DMS153 treated with DMSO at 0.1 percent for 48 hours (cell line): ENCODE measurements at regions not wholly inside any gene's neighbourhood (a gene's known extent, or its start where the extent isn't known, plus 50 kb on each side); places are given as distances from the start of the nearest gene placed in this dataset.
"Not testable (repeated sequence)": the region's sequence is repeated elsewhere in the genome, so short reads cannot be mapped to it uniquely, and the experiment has no call there.

Experiments
- DNase-seq: peaks from one replicate; lab custom pipeline; 2025; ENCODE audit not compliant: unreplicated experiment; lab: John Stamatoyannopoulos, UW

DNA sequence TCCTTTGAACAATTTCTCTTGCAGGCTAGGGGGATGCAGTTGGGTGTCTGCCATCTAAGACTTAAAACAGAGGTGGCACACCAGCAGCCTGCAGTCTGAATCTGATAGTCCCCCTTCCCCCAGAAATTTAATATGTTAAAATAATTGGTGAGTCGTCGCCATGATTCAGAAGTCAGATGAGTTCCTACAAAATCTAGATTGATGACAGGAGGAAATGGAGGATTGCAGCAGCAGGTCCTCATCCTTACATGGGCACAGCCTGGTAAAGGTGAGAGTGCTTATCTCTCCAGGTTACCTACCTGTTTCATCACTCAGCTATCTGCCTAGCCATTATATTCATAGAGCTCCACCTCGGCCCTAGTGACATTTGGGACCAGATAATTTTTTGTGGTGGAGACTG lies 112.3 kb downstream of the PCSK1 start:
- no peak for DNase-seq

DNA sequence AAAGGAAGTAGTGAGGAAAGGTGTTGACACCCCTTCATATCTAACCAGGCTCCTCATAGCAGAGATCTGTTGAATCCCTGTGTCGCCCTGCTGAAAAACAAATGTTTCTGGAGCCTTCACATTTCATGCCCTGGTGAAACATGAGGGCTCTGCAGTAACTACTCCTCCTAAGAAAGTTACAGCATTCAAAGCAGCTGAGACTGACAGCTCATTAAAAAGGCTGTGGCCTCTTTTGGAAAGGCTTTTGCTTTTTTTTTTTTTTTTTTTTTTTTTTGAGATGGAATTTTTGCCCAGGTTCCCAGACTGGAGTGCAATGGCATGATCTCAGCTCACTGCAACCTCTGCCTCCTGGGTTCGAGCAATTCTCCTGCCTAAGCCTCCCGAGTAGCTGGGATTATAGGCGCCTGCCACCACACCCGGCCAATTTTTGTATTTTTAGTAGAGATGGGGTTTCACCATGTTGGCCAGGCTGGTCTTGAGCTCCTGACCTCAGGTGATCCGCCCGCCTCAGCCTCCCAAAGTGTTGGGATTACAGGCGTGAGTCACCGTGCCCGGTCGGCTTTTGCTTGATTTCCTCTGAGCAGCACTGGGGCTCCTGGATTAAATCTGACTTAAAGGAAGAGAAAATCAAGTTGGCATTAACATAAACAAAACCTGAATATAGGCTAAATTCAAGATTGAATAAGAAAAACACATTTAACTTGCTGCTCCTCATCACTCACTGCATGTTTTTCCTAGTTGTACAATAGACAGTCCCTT lies 112.9 kb downstream of the PCSK1 start:
- DNase-seq = not testable (repeated sequence)

DNA sequence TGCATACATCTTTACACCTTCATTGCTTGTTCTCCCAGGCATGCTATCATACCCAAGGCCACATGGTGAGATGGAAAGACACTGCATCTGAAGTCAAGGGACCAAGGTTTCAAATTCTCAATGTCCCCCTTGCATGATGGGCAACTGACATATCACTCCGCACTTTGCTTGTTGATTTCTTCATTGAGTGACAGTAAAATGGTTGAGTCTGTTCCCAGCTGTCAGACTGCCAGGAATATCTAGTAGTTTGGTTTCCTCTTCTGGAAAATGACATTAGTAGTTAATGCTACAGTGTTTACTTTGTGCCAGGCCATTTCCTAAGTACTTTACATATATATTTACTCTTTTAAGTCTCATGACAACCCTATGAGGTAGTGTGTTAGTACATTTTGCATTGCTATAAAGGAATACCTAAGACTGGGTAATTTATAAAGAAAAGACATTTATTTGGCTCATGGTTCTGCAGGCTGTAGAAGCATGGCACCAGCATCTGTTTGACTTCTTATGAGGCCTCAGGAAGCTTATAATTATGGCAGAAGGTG lies 114.4 kb downstream of the PCSK1 start:
- no peak for DNase-seq

DNA sequence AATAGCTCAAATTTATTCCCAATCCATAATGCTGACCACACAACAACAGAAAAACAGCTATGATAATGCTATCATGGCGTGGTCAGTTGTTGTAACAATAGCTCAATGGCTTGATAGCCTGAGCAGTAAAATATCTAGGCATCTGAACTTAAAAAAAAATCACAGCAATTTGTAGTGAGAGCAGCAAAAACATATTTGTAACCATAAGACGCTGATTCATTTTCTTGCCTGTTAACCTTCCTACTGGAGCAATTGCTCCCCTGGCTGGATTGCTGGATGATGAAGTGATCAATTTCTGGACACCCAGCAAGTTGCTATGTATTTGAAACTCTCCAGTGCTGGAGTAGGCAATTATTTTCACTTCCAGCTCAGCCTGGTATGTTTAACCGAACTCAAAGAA lies 115.1 kb downstream of the PCSK1 start:
- no peak for DNase-seq

DNA sequence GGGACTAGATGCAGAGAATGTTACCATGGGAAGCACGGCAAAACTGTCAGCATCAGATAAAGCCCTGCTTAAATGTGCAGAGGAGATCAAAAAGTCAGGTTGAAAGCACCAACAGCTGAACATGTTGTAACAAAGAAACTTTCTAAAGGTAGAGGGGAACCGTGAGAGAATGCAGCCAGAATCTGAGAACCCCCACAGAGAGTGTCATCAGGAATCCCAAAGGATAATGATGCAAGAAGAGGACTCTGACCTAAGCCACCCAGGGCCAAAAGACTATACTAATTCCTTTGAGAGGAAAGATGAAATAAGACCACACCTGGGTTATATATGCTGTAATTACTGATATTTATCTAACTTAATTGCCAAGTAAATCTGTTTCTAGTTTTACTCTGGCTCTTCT lies 116.6 kb downstream of the PCSK1 start:
- no peak for DNase-seq

DNA sequence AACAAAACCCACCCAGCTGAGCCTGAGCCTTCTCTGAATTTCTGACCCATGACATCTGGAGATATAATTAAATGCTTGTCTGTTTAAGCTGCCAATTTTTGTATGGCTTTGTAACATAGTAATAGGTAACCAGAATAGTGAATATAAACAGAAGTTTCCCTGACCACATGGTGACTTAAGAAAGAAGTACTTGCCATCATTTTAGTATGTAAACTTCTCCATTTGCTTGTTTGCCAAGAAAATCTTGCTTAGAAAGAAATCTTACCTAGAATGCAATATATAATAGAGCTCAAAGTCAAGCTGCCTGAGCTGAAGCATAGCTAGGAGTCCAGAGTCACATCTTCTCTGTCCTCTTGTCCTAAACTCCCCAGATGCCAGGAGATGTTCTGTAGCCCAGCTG lies 117.0 kb downstream of the PCSK1 start:
- DNase-seq = no peak

DNA sequence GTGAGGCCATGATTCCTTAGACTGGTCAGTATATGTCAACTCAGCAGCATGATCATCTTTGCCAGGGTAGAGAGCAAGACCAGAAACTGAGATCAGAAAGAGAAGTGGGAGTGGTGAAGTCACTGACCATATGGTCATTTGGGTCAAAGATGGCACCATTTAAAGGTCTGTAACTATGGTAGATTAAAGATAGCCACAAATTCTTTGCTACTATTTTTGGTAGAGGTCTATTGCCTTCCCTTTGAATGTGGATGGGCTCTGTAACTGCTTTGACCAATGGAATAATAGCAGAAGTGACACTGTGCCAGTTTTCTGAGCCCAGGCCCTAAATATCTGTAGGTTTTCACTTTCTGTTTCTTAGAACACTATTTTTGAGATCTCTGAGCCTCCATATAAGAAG lies 117.6 kb downstream of the PCSK1 start:
- DNase-seq = no peak

DNA sequence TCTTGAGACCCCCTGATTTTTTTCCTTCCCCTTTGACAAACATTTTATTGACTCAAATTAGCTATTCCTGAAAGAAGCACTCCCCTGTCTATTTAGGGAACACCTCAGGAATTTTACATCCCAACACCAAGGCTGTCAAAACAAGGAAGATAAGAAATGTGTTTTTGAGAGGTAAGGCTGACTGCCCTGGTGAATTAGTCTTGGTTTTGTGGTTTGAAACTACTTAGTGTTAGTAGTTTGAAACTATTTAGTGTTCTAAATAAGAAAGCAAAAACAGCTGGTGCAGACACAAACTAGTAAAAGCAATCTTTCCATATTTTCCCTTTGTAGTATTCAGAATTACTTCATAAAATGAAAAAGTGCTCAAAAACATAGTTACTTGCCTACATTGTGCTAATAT lies 120.7 kb downstream of the PCSK1 start:
- no peak for DNase-seq

DNA sequence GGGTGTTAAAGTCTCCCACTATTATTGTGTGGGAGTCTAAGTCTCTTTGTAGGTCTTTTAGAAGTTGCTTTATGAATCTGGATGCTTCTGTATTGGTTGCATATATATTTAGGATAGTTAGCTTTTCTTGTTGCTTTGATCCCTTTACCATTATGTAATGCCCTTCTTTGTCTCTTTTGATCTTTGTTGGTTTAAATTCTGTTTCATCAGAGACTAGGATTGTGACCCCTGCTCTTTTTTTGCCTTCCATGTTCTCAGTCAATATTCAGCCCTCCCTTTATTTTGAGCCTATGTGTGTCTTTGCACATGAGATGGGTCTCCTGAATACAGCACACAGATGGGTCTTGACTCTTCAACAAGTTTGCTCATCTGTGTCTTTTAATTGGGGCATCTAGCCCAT lies 126.0 kb downstream of the PCSK1 start:
- DNase-seq = not testable (repeated sequence)

DNA sequence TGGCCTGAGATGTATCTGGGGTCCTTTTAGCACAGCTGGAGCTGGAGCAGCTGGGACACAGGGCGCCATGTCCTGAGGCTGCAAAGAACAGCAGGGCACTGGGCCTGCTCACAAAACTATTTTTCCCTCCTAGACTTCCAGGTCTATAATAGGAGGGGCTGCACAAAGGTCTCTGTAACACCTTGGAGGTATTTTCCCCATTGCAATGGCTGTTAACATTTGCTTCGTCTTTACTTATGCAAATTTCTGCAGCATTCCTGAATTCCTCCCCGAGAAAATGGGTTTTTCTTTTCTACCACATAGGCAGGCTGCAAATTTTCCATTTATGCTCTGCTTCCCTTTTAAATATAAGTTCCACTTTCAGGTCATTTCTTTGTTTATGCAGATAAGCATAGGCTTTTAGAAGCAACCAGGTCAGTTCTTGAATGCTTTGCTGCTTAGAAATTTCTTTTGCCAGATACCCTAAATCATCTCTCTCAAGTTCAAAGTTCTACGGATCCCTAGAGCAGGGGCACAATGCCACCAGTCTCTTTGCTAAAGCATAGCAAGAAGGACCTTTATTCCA lies 130.8 kb downstream of the PCSK1 start:
- DNase-seq = no peak

DNA sequence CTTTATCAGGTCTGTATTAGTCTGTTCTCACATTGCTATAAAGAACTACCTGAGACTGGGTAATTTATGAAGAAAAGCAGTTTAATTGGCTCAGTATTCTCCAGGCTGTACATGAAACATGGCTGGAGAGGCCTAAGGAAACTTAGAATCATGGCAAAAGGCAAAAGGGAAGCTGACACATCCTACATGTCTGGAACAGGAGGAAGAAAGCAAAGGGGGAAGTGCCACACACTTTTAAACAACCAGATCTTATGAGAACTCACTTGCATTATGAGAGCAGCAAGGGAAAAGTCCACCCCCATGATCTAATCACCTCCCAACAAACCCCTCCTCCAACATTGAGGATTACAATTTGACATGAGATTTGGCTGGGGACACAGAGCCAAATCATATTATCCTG lies 132.1 kb downstream of the PCSK1 start:
- no peak for DNase-seq

DNA sequence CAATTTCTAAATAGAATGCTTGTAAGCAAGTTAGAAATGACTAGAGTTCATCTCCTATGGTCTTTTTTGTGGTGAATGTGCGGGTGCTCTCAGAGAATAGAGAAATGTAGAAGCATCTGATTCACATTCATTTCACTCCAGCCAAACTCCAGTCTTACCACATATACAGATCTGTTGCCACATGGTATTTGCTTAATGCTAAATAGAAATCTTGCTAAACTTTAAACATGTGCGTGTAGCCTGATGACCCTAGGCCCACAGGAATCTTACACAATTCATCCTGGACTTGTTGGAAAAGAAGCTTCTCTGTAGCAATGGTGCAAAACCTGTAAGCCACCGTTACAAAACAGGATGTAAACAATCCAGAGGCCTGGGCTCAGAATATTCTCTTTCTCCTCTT lies 135.2 kb downstream of the PCSK1 start:
- no peak for DNase-seq

DNA sequence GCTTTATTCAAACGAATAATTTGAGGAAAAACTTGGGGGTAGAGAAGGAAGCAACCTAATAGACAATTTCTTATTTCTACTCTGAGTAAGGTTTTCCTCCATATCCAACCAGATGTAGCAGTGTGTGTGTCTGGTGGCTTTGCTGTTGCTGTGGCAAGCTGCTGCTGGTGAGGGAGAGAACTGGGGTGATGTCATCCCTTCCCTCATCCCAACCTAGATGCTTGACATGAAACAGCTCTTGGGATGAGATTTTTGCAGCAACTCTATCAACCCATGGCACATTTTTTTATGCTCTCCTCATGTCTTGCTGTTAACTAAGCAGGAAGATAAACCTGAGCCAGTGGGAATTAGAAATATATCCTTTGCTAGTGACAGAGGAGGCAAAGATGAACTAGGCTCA lies 135.8 kb downstream of the PCSK1 start:
- DNase-seq = no peak

DNA sequence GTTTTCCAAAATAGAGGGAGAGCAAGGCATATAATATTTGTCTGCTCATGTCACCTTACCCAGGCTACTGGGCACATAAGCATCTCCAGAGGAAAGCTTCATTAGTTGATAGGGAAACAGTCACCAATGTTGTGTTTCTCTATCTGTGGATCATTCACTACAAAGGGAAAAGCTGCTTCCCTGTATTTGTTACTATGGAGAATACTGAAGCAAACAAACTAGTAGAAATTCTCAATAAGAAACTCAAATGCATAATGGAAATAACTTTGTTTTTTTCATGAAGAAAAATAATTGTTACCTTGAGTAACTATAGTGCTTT lies 138.2 kb downstream of the PCSK1 start:
- DNase-seq = no peak

DNA sequence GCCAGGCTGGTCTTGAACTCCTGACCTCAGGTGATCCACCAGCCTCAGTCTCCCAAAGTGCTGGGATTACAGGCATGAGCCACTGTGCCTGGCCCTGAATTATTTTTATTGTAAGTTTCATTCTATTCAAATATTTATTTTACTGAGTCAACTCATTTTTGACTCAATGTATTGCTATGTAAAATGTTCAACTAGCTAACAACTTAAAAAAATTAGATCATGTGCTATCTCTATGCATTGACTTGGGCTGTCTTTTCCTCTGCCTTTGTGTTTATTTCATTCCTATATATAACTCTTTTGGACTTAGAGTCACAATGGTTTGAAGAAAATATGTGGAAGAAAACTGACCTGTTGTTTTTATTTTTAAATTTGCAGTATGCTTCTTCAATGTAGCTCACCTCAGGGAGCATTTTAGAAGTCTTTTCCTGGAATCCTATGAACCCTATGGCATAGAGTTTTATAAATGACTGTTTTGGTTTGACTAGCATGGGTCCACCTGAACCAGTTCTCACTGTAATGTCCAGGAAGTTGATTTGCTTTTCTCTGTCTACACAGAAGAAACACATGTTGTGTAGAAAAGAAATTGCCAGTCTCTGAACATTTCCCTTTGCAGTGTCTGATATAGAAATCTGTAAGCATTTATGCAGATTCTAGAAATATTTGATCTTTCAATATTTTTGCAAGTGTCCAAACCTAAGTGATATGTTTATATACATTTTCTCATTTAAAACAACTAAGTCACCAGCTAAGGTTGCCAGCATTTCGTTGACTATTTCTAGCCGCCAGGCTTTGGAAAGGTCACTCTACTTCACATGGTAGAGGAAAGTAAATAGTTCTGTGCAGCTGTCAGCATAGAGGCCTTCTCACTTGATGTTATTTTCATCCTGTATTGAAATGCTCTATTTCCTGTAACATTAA lies 138.8 kb downstream of the PCSK1 start:
- DNase-seq = no peak

DNA sequence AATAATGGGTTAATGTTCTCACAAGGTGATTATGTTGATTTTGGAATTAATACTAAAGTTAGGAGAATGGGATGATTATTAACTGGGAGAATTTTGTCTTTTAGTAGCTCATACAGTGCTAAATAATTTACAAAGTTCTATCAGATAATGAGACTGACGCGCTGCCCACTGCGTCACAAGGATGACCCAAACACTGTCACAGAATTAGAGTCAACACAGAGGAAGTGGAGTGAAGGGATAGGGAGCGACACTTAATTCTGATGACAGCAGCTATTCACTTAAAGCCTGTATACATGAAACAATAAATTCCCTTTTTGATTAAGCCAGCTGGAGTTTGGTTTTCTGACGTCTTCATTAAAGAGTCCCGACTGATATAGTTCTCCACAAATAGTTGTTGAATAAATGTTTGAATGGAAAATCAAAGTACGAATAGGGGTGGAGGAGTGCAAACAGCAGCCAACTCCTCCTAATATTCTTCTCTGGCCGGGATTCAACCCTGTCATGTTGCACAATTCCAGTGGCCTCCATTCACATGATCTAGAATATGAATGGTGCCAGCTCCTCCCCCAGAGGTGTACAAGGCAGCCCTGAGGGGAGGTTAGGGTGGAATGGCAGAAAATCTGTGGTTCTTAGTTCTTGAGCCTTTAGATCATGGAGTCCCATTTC lies 140.3 kb downstream of the PCSK1 start:
- no peak for DNase-seq

DNA sequence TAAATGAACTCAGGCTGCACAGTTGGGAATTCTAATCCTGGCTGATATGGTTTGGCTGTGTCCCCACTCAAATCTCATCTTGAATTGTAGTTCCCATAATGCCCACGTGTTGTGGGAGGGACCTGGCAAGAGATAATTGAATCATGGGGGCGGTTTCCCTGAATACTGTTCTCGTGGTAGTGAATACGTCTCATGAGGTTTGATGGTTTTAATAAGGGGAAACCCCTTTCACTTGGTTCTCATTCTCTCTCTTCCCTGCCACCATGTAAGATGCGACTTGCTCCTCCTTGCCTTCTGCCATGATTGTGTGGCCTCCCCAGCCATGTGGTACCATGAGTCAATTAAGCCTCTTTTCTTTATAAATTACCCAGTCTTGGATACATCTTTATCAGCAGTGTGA lies 143.8 kb downstream of the PCSK1 start:
- not testable (repeated sequence) for DNase-seq

DNA sequence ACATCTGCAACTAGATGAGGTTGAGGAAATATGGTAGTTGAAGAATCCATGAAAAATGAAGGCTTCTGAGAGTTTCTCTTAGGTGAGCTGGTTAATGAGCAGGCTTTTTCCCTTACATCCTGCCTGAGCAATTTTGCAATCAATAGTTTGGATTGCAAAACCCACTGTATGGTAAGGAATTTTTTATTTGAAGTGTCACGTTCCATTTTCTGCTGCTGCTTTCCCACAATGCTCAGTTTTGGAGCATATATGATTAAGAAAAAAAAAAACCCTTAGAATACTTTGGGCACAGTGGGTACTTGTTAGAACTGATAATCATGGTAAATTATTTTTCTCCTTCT lies 144.2 kb downstream of the PCSK1 start:
- no peak for DNase-seq

DNA sequence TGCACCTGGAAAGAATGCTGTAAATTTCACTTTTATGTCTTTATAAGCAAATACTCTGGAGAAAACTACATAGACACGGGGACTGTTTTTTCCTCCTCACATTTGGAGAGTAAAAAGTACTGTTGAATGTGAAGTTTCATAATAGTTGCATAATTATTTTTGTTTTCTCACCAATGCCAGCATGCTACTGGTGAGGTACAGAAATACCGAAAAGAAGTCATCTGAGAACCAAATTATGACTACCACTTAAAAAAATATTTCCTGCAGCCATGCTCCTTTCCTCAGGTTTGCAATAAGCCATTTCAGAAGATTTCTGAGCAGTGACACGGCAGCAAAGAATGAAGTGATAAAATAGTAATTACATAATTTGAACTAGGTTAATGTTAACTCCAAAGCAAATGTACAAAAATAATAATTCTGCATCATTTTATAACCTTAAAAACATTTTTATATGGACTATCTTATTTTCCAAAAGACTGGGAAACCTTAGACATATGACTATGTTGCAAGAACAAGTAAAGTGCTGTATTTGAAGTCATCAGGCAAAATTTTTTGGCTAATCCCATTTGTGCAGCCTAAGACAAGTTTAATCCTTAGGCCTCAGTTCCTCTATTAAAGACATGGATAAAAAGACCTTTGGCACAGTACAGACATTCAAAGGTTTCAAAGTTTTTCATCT lies 144.7 kb downstream of the PCSK1 start:
- DNase-seq = no peak

DNA sequence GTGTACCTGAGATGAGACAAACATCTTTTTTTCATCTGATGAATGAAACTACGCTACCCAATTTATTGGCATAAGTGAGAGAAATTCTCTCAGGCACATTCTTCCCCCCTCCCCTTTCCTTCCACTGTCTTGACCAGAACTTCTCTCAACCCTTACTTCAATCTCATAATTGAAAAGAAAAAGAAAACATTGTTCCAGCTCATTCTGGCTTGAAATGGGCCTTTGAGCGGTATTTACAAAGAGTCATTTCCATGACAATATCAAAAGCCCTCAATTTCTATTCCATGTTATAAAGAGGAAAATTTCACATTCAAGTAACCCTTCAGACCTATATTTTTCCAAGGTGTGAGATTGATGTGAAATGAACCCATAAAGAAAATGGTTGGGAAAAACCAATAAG lies 145.9 kb downstream of the PCSK1 start:
- DNase-seq = no peak

DNA sequence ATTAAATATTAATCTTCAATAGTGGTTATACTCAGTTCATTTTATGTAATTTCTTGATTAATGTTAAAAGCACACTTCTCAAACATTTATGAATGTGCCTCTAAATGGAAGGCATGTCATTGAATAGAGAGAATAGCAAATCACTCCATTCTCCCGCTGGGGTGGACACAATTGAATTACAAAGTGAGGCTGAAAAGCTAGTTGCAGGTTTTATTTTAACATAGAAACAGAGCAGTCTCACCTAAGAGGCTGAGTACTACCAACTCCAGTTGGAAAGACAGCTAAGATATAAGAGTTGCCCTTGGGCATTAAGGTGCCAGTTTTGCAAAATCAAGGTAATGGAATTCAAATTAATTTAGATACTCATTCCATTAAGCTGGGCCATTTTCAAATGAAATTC lies 147.2 kb downstream of the PCSK1 start:
- no peak for DNase-seq
